Transverse colon (tissue), 4 donors: ENCODE measurements at regions not wholly inside any gene's neighbourhood (a gene's known extent, or its start where the extent isn't known, plus 50 kb on each side); places are given as distances from the start of the nearest gene placed in this dataset.

Experiments
- DNase-seq: peaks from one replicate; pipeline ENCODE4 v3.0.0-alpha.2; 2019
- H3K27ac ChIP-seq, 4 donors: fragments of 200-600 bp; sonication (generic); 2 replicates each; pipeline ENCODE4 v1.5.1; 2016 to 2018; ENCODE audit warnings: inconsistent platforms in 4 of 4
- H3K27me3 ChIP-seq: fragments of 200-600 bp; sonication (generic); 2 replicates; pipeline ENCODE4 v1.5.1; 2017; ENCODE audit warnings: inconsistent platforms
- H3K36me3 ChIP-seq, 4 donors: fragments of 200-600 bp; sonication (generic); 2 replicates each; pipeline ENCODE4 v1.5.1; 2017 to 2019; ENCODE audit warnings: inconsistent platforms in 4 of 4
- H3K4me1 ChIP-seq, 4 donors: fragments of 200-600 bp; sonication (generic); 2 replicates each; pipeline ENCODE4 v1.5.1; 2017 to 2020; ENCODE audit warnings: inconsistent platforms in 4 of 4
- H3K4me3 ChIP-seq, 4 donors: fragments of 200-600 bp; sonication (generic); 1 replicate in 1 of 4; 2 replicates in 3 of 4; pipeline versions ENCODE4 v1.5.1 to v1.6.1; 2017 to 2019; ENCODE audit warnings: inconsistent platforms in 4 of 4
- H3K9me3 ChIP-seq, 2 donors: fragments of 200-600 bp; sonication (generic); 2 replicates each; pipeline ENCODE4 v1.5.1; 2017 to 2019; ENCODE audit warnings: inconsistent platforms in 2 of 2
- CTCF ChIP-seq, 5 experiments: fragments of 200-600 bp in 3 of 5; fragments of 450-650 bp in 2 of 5; sonication (generic) in 3 of 5; IDR thresholded peaks; 1 replicate in 2 of 5; 2 replicates in 3 of 5; pipeline ENCODE4 v1.5.1; 2016 to 2017; ENCODE audit warnings: antibody characterized with exemption in 5 of 5, inconsistent platforms in 3 of 5, mild to moderate bottlenecking in 2 of 5, moderate library complexity in 1 of 5
- EP300 ChIP-seq: sonication (generic); formaldehyde crosslinking; IDR thresholded peaks from one replicate; pipeline ENCODE4 v1.6.1; 2017; ENCODE audit warnings: antibody characterized with exemption, low read depth
- POLR2A ChIP-seq: fragments of 450-650 bp; IDR thresholded peaks from one replicate; pipeline ENCODE4 v1.6.1; 2016; ENCODE audit warnings: antibody characterized with exemption, mild to moderate bottlenecking, moderate library complexity
- POLR2AphosphoS5 ChIP-seq, 3 donors: sonication (generic); formaldehyde crosslinking; IDR thresholded peaks; one replicate each; pipeline ENCODE4 v1.6.1; 2016; ENCODE audit warnings: antibody characterized with exemption in 3 of 3
- WGBS, 2 donors: methylation state at CpG; one replicate each; pipeline ENCODE4 v1.1.5; 2018; ENCODE audit warnings: low coverage in 1 of 2; 5-methylcytosine and 5-hydroxymethylcytosine counted together
- in situ Hi-C, 4 donors: fragments of 200-750 bp; cut with MboI; loops; one replicate each; pipeline versions ENCODE4 v1.15.0 to v1.15.1; 2017; ENCODE audit warnings: low sequenced_read_pairs in 3 of 4, low pct_ligation_motif_present in 1 of 4, low pct_unique_long_range_greater_than_20kb in 1 of 4
- intact Hi-C: fragments of 100-400 bp; cut with DNase I; formaldehyde crosslinking; loops from one replicate; pipeline ENCODE4 v1.15.1; 2023; ENCODE audit warnings: low total_unique reads

- Histone ChIP-seq H3K9me3 (no peaks in the 10 kb centered on the region), H3K27me3 (no peaks in the 10 kb centered on the region), H3K36me3 (no peaks in the 10 kb centered on the region), H3K4me3 (no peak overlapping the region), H3K4me1 (peaks cover 0 to 15% (median 8%) of the 10 kb centered on the region in 4 donors), H3K27ac (no peak overlapping the region)
- no peak for DNase-seq
- WGBS, 2 donors = 75 to 83% methylated on average over 4 of the region's 4 CpGs
- TF ChIP-seq POLR2AphosphoS5 (IDR thresholded peaks at IDR 0.05) (no peak), POLR2A (no peak), CTCF (IDR thresholded peaks at IDR 0.05) (no peak), EP300 (no peak)
- in situ Hi-C loops = no loop called here
- intact Hi-C loops = no loop called here
Observed at GRCh38 chr6:120553353-120553752, 780.9 kb downstream of the TBC1D32 start.

DNA sequence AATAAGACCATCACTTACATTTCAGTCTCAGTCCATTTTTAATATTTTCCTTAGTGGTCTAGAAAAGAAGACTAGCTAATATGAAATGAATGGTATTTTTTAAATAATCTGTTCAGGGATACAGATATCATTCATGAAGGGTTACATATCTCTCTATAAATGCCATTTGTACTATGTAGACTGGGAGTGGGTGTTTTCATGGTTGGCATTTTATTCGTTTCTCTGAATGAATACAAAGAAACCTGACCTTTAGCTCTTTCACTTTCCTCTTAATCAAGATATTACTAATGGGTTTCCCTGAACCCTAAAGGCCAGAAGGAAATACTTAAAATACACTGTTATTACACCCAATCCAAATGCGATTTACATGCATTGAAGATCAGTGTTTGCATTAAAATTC lies 788.9 kb downstream of the TBC1D32 start:
- WGBS, 2 donors = 74 to 77% methylated on average over 2 of the region's 2 CpGs
- no peaks in the 10 kb centered on the region for H3K4me1 ChIP-seq
- no peak overlapping the region for H3K4me3 ChIP-seq
- no peaks in the 10 kb centered on the region for H3K27me3 ChIP-seq
- H3K27ac ChIP-seq = no peak overlapping the region
- DNase-seq = no peak
- H3K36me3 ChIP-seq = no peaks in the 10 kb centered on the region
- in situ Hi-C loops = no loop called here
- H3K9me3 ChIP-seq = no peaks in the 10 kb centered on the region
- no peak for TF ChIP-seq POLR2AphosphoS5 (IDR thresholded peaks at IDR 0.05)
- no peak for TF ChIP-seq EP300
- no peak for TF ChIP-seq CTCF (IDR thresholded peaks at IDR 0.05)
- no peak for TF ChIP-seq POLR2A
- intact Hi-C loops = no loop called here

DNA sequence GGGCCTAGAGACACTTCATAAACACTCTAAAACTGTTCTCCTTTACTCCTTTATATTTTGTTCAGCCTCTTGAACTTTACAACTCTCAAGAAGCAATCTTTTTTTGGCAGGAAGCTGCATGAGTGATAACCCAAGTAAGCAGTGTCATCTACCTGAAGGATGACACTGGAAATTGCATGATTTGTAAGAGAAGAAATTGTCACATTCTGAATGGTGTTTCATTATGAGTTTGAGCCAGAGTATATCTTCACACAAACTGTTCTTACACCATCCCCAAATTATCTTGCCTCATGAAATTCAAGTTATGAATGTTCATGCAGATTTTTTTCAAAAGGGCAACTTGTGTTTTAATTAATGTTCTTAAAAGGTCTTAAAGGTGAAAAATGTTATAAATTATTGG lies 799.3 kb downstream of the TBC1D32 start:
- Histone ChIP-seq H3K4me3 (no peak overlapping the region), H3K36me3 (no peaks in the 10 kb centered on the region), H3K27ac (no peak overlapping the region), H3K27me3 (no peaks in the 10 kb centered on the region), H3K9me3 (no peaks in the 10 kb centered on the region), H3K4me1 (no peaks in the 10 kb centered on the region)
- in situ Hi-C loops = no loop called here
- no peak for DNase-seq
- intact Hi-C loops = no loop called here
- TF ChIP-seq CTCF (IDR thresholded peaks at IDR 0.05) (no peak), EP300 (no peak), POLR2A (no peak), POLR2AphosphoS5 (IDR thresholded peaks at IDR 0.05) (no peak)

DNA sequence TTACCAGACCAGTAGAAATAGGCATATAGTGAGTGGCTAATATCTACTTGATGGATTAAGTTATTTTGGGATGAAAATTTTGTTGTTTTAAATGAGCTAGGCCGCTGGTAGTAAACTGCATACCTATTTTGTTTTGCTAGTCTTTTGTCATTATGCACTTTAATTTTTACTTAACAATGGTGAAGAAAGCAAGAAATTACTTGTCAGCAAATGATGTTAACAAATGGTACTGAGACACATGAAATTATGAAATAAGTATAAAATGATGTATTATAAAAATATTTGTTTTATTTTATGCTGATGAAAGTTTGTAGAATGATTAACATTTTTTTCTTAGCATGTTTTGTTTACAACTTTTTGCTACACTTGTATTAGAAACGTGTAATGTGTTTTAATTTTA lies 807.7 kb downstream of the TBC1D32 start:
- 61 to 64% methylated on average over 2 of the region's 2 CpGs for WGBS, 2 donors
- Histone ChIP-seq H3K9me3 (no peaks in the 10 kb centered on the region), H3K27me3 (no peaks in the 10 kb centered on the region), H3K4me3 (no peak overlapping the region), H3K27ac (no peak overlapping the region), H3K4me1 (no peaks in the 10 kb centered on the region), H3K36me3 (no peaks in the 10 kb centered on the region)
- no peak for DNase-seq
- no peak for TF ChIP-seq POLR2A
- TF ChIP-seq CTCF (IDR thresholded peaks at IDR 0.05) = no peak
- no peak for TF ChIP-seq POLR2AphosphoS5 (IDR thresholded peaks at IDR 0.05)
- no peak for TF ChIP-seq EP300
- intact Hi-C loops = no loop called here
- in situ Hi-C loops = no loop called here
